ENCODE measurements at regions not wholly inside any gene's neighbourhood (a gene's known extent, or its start where the extent isn't known, plus 50 kb on each side); places are given as distances from the start of the nearest gene placed in this dataset.
"Not testable (repeated sequence)": the region's sequence is repeated elsewhere in the genome, so short reads cannot be mapped to it uniquely, and the experiment has no call there.

DNA sequence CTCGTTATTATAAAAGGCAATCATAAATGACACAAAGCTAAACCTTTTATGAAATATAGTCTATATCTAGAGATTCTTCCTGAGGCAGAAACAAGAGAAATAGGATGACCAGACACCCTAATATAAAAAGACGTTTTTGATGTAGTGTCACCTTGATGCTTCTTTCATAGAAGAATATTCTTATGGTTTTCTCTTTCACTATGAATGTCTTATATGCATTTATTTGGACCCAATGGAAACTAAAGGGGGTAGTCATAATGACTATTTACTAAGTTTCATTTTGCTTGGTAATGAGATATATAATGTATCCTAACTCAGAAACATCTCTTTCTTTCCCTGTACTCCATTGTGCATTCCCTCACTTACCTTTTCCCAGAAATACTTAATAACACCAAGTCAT is 393.9 kb downstream of the RAP2B start:
- DNase-seq: no peak

DNA sequence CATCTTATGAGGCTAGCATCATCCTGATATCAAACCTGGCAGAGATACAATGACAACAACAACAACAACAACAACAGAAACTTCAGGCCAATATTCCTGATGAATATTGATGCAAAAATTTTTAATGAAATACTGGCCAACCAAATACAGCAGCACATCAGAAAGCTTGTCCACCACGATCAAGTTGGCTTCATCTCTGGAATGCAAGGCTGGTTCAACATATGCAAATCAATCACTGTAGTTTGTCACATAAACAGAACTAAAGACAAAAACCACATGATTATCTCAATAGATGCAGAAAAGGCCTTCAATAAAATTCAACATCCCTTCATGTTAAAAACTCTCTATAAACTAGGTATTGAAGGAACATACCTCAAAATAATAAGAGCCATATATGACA is 397.3 kb downstream of the RAP2B start:
- DNase-seq: not testable (repeated sequence)

DNA sequence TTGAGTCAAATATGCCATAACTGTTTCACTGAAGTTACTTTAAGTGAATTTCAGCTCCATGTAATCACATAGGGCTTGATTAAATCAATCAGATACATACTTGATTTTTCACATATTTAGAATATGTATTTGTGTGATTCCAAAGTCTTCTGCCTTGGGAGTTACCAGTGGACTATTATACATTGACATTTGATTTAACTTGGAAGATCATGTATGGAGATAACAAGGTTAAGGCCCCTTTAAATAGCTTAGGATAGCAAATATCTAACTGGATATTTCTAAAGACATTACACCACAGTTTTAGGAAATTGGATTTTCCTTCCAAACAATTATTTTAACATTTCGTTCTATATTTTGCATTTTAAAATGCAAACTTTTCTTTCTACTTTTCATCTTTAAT is 405.0 kb downstream of the RAP2B start:
- DNase-seq: no peak

DNA sequence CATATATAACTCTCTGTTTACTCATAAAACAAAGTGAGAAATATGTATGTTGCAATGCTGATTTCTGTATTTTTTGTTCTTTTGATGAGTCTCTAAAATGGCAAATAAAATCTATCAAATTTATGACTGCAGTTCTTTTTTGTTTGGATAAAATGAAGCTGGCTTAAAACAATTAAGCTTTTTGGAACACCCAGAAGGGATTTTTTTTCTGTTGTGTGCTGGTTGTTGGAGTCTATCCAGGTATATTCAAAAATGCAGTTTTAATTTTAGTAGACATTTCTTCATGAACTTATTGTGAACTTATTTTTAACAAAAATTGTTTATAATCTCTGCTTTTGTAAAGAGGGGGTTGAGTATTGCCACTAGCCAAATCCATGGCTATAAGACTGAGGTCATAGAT is 405.5 kb downstream of the RAP2B start:
- no peak for DNase-seq

DNA sequence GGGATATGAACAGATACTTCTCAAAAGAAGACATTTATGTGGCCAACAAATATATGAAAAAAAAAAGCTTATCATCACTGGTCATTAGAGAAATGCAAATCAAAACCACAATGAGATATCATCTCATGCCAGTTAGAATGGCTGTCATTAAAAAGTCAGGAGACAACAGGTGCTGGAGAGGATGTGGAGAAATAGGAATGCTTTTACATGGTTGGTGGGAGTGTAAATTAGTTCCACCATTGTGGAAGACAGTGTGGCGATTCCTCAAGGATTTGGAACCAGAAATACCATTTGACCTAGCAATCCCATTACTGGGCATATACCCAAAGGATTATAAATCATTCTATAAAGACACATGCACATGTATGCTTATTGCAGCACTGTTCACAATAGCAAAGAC is 408.5 kb downstream of the RAP2B start:
- not testable (repeated sequence) for DNase-seq

DNA sequence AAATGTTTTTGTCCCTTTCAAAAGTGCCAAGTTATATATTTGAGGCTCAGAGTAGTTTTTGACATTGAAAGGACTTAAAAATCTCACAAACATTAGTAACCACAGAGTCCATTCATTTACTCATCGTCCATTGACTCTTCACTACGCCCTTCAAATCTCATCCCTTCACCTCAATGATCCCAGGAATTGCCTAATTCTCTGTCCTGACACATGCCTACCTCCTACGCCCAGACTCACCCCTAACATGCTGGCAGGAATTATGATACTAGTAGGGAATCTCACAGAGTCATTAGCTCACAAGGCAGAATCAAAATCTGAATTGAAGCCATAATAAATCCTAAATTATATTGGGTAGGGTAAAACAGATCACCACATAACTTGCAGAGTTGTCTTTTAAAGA is 410.1 kb downstream of the RAP2B start:
- DNase-seq: no peak

DNA sequence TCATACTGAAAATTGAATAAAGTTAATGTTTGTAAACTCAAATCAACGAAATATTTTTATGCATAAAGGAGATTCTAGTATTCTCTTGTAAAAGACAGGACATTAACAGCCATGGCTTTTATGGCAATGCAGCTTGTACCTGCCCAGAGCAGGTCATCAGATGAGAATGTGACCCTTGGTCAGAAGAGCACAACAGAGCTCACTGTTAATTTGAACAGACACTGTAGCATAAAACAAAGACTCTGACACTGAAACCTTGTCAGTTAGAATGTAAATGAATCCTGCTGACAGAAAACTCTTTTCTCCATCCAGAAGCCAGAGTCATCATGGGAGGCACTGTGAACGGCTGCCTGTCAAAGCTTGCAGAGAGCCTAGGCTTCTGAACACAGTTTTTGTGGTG is 410.6 kb downstream of the RAP2B start:
- no peak for DNase-seq

DNA sequence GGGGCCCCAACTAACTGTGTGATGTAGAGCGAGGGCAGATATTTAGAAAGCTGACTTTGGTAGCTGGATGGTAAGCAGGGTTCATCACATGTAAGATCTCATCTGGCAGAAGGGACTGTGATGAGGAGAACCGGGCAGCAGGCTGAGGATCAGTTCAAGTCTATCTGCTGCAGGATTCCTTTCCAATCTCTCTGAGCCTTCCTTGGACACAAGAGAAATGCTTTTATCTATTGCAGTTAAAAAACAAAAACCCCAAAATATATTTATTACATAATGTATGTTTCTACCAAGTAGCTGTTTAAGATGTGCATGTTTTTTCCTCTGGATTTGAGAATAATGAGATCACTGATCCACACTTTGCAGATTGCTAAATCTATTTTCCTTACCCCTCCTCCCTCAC is 411.5 kb downstream of the RAP2B start:
- no peak for DNase-seq

DNA sequence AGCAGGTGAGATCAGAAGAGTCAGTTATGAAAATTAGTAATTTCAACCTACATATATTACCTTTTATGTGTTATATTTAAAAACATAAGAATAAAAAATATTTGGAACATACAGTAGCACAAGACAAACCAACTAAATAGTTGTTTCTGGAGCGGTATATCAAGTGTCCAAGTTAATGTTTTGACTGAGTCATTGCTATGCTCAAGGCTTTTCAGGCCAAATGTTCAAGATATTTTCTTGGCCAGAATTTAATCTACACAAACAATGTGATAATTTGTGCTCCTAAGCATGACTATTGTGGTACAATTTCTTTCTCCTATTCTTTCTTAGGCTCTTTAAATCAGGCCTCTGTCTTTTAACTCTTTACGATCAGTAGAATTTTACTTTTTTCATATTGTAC is 412.4 kb downstream of the RAP2B start:
- no peak for DNase-seq

DNA sequence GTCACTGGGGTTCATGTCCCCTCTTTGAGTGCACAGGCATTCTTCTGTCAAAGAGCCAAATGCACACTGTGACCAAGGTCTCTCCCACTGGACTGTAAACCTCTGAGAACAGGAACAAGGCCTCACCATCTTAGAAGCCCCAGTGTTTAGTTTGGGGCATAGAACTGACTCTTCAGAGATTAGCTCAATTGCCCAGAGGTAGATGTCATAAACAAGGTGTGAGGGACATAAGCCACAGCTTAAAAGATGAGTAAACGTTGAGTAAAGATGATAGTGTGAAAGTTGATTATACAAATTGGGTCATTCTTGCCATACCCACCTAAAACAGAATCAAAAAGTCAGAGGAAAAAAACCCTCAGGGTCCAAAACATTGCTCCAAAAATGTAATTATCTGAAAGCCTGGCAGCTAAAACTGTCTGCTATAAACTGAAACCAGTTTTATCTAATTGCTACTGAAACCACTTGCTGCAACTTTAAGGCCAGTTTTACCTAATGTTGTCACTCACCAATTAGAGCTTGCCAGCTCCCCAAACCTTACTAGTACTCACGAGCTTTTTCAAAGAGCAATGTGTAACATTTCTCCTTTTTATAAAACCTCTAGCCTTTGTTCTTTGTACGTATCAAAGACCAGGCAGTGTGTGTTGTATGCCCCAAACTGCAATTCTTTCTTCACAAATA is 415.2 kb downstream of the RAP2B start:
- DNase-seq: no peak

DNA sequence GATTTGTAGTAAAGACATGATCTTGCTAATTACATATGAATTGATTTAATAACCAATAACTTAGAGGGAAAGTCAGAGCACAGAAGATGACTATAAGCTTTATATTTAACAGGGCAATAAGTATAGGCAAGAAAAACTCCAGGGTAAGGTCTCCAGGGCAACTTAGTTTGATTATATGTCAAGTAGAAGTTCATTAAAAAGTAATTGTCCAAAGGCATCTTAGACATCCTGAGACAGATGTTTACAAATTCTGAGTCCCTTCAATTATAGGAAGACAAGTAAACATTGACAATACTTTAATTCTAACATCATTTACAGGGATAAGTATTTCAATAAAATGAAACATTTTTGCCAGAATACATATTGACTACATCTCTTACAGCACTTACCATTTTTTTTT is 416.0 kb downstream of the RAP2B start:
- DNase-seq: no peak

DNA sequence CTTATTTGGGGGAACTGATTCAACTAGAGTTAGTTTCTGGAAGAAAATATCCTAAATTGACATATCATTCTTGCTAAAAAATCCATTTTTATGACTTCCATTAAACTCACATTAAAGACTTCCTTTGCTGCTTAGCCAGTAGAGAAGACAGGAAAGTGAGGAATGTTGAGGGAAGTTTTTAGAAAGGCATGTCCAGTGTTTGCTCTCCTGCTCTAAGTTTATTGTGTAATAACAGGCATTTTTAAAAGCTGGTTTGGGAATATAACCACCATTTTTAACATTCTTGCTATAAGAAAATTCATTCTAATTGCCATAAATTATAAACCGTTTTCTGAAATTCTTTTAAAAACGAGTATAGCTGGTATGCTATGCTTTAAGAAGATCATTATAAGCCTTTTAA is 428.0 kb downstream of the RAP2B start:
- DNase-seq: no peak

DNA sequence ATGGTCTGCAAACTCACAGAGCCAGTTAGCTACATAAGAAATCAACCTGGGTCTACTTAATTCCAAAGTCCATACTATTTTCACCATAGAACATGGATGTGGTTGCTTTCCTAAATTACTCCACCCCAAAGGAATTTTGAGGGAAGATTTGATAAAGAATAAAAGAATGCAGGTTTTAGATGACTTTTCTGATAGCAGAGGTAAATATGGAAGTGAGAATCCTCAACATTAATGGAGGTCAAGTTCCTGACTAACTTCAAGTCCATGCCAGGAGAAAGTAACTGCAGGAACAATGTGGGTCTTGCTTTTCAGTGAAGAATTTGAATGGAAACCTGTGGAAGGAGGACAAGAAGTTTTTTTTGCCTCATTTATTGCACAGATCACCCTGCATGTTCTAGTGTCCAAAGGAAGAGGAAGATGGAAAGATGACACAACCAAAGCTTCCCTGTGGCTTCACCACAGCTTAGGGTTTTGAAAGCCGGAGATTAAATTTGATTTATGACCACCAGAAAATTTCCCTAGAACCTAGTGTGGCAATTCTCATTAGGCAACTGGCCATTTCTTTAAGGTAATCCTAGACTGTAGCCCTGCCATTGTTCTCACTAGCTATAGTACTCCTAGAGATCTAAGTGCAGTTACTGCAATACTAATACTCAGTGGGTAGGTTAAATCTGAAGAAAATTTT is 429.7 kb downstream of the RAP2B start:
- DNase-seq: no peak

DNA sequence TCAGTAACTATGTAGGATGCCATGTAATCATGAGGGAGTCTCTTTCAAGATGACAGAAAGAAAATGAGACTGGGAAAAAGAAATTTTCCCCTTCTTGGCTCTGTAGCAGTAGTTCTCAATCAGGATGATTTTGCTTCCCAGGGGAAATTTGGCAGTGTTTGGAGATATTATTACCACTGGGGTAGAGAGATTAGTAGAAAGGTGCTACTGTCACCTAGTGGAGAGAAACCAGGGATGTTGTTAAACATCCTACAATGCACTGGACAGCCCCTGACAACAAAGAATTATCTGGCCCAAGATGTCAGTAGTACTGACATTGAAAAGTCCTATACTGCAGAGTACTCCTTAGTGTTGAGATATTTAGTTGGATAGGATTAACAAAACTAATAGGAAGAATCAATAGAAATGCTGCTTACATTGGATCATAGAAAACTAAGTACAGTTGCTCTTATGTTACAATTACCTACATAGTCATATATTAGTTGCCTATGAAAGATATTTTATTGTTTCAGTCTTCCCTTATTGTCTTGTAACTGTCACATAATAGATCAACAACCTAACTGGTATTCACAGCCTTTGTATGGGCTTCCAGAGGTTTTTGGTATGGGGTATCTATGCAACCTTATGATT is 433.3 kb downstream of the RAP2B start:
- peak in 1 of 2 experiments; percentile 68 for DNase-seq

DNA sequence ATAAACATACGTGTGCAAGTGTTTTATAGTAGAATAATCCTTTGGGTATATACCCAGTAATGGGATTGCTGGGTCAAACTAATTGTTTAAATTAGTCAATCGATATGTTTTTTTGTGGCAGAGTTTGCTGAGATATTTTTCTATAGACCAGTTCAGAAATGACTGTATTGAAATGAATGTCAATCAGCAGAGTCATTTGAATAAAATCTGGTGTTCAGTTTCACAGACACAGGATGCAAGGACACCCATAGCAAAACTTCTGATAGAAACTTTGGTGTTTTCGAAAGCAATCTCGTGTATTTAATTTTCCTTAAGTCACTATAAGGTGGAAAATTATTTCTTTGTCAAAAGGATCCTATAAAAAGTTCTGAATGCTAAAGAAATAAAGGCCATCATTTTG is 434.4 kb downstream of the RAP2B start:
- DNase-seq: no peak

DNA sequence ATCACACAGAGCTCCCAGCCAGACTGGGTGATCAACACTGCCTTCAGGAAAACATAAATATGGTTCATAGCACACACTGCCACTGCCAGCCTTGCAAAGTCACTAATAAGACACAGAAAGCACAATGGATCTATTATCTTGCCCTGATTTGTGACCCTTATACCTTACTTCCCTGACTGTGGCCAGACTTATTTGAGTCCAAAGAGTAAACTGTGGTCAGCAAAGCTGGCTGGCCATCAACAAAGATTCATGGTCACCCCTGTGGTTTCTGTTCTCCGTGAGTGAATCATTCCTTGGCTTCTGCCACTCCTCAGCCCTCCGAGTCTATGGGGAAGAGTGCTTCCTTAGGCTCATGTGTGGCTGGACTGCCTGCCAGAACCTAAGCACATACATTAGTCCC is 437.7 kb downstream of the RAP2B start:
- no peak for DNase-seq

DNA sequence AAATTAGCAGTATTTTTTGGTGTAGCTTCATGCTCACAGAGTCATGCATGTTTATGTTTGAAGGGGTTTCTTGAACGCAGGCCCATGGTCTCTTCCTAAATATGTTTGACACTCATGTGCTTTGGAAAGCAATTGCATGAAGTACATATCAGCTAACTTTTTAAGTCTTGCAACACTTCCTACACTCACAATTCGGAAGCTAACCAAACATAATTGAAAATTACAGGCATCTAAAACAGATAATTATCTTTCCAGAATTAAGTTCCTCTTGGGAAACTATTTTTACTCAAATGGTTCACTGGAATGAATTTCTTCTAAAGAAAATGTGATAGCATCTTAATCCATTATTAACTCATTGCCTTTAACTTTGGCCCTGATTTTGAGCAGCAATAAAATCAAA is 438.9 kb downstream of the RAP2B start:
- DNase-seq: no peak

DNA sequence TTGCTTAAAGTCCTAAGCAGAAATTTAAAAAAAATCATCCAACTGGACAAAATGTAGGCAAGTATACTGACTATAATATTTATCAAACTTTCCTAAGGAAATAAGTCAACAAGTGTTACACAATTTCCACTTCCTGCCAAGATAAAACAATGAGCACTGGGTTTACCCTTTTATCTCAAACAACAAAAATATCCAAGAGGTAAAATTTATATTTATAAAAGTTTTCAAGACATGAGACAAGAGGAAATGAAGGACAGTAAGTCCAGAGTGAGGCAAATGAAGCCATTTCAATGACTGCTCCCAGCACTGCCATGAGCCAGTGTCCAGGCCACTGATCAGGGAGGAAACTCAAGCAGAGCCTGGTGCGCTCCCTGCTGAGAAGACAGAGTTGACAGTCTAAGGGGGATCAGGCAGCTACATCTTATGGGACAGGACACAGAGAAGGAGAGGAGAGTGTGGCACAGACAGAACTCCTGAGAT is 439.4 kb downstream of the RAP2B start:
- DNase-seq: no peak

DNA sequence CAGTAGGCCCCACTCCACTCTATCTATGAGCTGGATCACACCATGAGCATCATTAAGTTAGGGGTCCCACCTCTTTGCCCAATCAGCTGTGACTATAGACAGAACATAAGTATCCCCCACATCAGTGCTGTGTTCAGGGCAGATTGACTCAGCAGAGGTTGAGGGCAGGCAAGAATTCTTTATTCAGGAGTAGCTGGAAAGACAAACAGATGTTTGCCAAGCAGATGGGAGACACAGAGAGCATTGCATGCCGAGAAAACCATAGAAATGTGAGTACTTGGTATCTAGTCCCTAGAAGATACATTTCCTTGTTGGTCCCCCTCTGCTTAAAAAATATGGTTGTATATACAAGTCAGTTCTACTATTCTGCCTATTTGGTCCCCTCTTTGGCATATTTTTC is 440.8 kb downstream of the RAP2B start:
- no peak for DNase-seq

DNA sequence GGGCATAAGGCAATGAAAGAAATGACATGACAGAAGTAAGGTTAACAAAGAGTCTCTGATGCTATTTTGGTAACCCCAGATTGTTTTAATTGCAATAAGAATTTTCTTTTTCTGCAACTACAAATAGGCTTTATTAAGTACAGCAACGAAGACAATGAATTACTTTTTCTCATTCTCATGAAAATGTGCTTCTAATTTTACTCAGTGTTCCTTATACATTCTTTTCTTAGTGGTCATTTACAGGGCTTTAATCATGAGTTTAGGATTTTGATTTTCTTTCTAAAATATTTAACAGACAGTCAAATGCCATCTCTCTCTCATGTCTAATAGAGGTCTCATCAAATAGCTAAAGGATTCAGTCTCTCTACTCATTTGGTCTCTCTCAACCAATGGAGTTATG is 452.1 kb downstream of the RAP2B start:
- no peak for DNase-seq

DNA sequence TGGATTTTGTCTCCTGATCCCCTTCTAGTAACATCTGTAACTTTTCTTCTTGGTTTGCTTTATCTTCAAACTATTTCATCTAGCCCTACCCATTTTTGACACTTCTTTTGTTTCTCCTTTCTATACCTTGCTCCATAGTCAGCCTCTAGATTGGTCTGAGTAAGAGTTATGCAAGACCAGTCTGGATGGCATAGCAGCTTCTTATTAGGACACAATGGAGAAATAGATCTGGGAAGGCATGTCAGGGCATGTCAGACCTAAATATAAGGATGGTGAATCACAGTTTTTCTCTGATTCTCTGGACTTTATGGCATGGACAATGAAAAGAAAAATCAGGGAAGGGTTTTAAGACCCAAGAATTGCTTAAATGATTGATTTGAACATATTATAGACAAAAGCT is 452.5 kb downstream of the RAP2B start:
- DNase-seq: no peak

DNA sequence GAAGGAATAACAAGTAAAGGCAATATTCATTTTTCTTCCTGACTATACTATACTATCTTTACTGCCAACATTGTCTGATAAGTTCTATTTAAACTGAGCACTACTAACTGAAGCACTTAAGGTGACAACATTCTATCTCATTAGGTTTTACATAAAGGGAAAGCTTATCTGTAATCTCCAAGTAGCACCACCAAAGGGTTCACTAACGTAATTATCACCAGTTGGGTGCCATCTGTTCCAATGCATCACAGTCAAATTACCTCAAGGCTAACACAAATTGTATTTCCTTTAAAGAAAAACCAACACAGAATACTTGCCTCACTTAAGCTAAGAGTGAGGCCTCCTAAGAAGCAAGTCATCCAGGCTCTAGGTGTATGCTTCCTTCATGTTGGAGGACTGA is 453.8 kb downstream of the RAP2B start:
- peak; percentile 80 to 95 for DNase-seq

DNA sequence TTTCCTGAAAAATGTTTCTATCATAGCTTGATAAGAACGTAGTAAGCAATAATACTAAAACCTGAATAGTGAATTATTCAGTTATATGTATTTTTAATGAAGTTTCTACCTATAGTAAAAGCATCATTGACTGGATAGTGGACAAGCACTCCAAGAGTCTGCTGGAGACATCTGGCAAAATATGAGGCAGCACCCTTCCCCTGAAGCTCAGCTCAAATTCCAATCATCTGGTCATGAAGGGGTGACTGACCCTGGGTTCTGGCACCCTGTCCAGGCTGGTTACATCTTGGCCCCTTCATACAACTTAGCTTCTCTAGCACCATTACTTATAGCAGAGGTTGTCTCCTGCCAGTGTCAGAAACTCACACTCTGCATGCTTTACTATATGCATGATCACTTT is 455.4 kb downstream of the RAP2B start:
- no peak for DNase-seq

DNA sequence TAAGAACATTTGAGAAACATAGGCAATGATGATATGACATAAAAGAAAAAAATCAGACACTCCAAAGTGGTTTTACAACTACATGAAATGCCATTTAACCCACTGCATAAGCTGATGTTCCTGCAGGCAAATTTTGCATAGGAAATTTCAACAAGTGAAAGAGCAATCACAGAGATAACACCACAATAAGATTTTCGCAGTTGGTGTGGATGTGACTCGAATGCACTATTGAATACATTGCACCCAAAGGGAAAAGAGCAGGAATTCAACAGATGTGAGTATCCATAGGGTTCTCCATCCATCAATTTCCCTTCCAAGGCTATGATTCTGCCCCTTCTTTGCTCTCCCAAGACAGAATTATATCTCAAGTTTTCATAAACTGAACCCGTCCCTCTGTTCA is 456.1 kb downstream of the RAP2B start:
- no peak for DNase-seq
